ENCODE measurements at regions not wholly inside any gene's neighbourhood (a gene's known extent, or its start where the extent isn't known, plus 50 kb on each side); places are given as distances from the start of the nearest gene placed in this dataset.
"Not testable (repeated sequence)": the region's sequence is repeated elsewhere in the genome, so short reads cannot be mapped to it uniquely, and the experiment has no call there.

DNA sequence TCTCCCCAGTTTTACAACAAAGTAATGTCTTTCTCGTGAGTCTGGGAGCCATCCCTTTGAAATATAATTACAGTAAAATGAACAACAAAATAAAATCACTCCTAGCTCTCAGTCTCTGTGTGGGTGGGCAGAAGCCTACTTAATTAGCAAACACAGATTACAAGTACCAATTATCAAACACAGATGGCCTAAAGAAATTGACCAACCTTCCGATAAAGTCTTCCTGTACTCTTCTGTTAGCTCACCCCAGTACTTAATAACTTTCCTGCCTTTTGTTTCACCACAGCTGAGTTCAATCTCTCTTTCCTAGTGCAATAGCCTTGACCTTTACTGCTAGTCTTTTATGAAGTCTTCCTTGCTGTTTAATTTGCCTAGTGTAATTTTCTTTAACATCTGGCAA, 719.2 kb upstream of the MBL2 start:
- ChIA-PET CTCF (no interaction called here), POLR2A (ENCODE audit: low non-redundant PET) (no interaction called here)
- H3K27ac ChIP-seq = no peak overlapping the region
- no peak for DNase-seq (ENCODE audit: low spot score)
- no peak for TF ChIP-seq CTCF (conservative IDR thresholded peaks at IDR 0.05; ENCODE audit: low read depth)

DNA sequence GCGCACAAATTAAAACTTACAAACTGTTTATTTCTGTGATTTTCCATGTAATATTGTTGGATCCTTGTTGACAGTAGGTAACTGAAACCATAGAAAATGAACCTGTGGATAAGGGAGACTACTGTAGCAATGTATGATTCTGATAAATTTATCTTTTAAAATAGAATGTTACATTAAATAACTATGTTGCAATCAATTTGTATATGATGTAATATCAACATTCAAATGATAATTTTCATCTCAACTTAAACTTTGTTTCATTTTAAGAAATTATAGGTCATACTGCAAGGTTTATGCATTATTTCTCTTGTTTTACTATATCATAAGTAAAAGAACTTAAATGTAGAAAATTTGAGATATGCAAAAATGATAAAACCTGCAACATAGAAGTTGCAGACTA, 718.0 kb upstream of the MBL2 start:
- no peak overlapping the region for H3K27ac ChIP-seq
- no peak for DNase-seq (ENCODE audit: low spot score)
- TF ChIP-seq CTCF (conservative IDR thresholded peaks at IDR 0.05; ENCODE audit: low read depth) = no peak
- POLR2A ChIA-PET (ENCODE audit: low non-redundant PET) = no interaction called here
- CTCF ChIA-PET = no interaction called here

- ChIA-PET POLR2A (ENCODE audit: low non-redundant PET) (no interaction called here), CTCF (no interaction called here)
- no peak for DNase-seq (ENCODE audit: low spot score)
Observed at GRCh38 chr10:53489335-53490182, 717.0 kb upstream of the MBL2 start.

DNA sequence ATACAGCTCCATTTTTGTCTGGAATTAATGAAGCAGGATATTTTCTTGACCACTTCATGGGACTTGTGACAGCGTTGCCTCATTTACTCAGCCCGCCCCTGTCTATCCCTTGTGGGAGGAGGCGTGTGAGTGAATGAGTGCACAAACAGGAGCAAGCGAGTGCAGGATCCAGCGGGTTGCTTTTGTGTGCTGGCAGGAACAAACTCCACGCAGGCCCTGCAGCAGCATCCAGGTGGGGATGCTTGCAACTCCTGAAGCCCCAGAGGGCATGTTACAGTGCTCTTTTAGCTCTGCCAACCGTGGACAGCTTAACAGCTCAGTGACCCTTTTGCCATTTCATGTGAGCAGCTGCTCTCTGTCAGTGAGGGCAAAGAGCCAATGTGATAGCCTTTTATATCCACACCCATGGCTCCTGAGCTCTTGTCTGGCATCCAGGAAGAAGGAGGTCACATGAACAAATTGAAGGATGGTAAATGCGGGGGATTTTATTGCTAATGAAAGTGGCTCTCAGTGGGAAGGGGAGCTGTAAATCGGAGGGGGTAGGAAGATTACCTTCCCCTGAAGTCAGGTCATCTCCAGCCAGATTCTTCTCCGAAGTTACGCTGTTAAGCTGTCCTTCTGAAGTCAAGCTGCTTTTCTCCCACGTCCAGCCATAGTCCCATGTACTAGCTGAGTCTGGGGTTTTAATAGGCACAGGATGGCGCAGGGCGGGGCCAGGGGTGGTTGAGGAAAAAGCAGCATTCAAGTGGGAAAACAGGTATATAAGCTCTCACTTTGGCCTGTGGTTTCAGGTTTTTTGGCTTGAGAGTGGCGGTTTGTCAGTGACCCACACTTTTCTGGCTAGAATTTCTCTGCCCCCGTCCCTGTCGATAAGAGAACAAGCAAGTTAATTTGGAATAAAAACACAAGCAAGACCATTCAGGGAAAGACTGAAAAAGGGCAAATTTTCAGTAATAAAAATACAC, 714.7 kb upstream of the MBL2 start:
- no peak overlapping the region for H3K27ac ChIP-seq
- TF ChIP-seq CTCF (conservative IDR thresholded peaks at IDR 0.05; ENCODE audit: low read depth) = no peak
- DNase-seq (ENCODE audit: low spot score) = no peak
- ChIA-PET POLR2A (ENCODE audit: low non-redundant PET) (no interaction called here), CTCF (interaction anchor here (0.6 to 0.7 kb wide), 2 partner anchors 11 to 278 kb away, joined by 3 read pairs; no protein-coding TSS in a partner anchor)

More at GRCh38 chr10:53489335-53490182, 717.0 kb upstream of the MBL2 start:
- no peak for TF ChIP-seq CTCF (conservative IDR thresholded peaks at IDR 0.05; ENCODE audit: low read depth)
- no peak overlapping the region for H3K27ac ChIP-seq

DNA sequence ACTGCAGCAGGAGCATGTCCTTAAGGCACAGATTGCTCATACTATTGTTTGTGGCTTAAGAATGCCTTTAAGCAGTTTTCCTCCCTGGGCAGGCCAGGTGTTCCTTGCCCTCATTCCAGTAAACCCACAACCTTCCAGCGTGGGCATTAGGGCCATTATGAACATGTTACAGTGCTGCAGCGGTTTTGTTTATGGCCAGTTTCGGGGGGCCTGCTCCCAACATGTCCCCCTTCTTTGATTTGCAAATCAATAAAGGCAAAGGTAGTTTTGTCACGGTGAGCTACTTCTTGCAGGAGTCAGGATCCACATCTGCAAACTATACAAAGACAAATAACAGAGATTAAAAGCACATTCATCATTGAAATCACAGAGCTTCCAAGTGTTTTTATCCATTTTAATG, 712.8 kb upstream of the MBL2 start:
- H3K27ac ChIP-seq; CTCF ChIA-PET; POLR2A ChIA-PET (ENCODE audit: low non-redundant PET); DNase-seq (ENCODE audit: low spot score): not testable (repeated sequence)

DNA sequence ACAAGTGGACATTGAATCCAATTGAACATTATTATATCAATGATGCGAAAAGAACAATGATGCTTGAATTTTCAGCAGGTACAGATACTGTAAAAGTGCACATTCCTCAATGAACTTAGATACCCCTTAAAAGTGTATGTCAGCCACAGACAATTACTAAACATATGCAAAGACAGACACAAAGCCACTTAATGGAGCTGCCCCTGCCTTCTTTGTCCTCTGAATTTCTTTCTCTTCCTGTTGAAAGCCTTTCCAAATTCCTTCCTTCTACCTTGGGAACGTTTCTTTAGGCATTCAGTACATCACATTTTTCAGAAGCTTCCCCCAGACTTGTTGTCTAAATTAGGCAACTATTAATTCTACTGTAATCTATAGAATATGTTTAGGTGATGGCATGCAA, 706.8 kb upstream of the MBL2 start:
- no peak overlapping the region for H3K27ac ChIP-seq
- no peak for TF ChIP-seq CTCF (conservative IDR thresholded peaks at IDR 0.05; ENCODE audit: low read depth)
- CTCF ChIA-PET = no interaction called here
- no peak for DNase-seq (ENCODE audit: low spot score)
- POLR2A ChIA-PET (ENCODE audit: low non-redundant PET) = no interaction called here

DNA sequence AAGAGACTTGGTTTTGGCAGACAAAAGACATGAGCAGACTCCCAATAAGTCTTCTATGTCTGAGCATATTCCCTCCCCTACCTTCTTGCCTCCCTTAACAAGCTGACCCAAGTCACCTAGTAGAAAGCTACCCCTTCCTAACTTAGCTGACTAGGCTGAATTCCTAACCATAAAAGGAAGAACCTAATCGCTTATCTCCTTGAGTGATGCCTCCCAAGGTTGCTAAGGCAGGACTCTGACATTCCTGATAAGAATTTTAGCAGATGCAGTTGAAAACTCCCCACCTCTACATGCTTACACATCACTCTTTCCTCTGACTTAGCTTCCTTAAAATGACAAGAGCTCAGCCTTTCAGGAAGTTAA, 704.7 kb upstream of the MBL2 start:
- no peak for DNase-seq (ENCODE audit: low spot score)
- no peak overlapping the region for H3K27ac ChIP-seq
- CTCF ChIA-PET = no interaction called here
- TF ChIP-seq CTCF (conservative IDR thresholded peaks at IDR 0.05; ENCODE audit: low read depth) = no peak
- POLR2A ChIA-PET (ENCODE audit: low non-redundant PET) = no interaction called here
